ENCODE measurements at regions not wholly inside any gene's neighbourhood (a gene's known extent, or its start where the extent isn't known, plus 50 kb on each side); places are given as distances from the start of the nearest gene placed in this dataset.

- TF ChIP-seq TAF1 (IDR thresholded peaks at IDR 0.05; ENCODE audit: borderline replicate concordance, insufficient read depth, low read length) (no peak), SIN3A (IDR thresholded peaks at IDR 0.05; ENCODE audit: borderline replicate concordance, insufficient read depth, low read length) (no peak), POLR2AphosphoS5 (IDR thresholded peaks at IDR 0.05; ENCODE audit: low read depth, low read length) (no peak), REST (IDR thresholded peaks at IDR 0.05; ENCODE audit: insufficient read depth in 1 of 2, low read depth in 2 of 2, low read length in 2 of 2) (no peak), FOXP2 (optimal IDR thresholded peaks at IDR 0.05; ENCODE audit: borderline replicate concordance, extremely low read depth, extremely low read length, insufficient read depth) (no peak)
Measured at GRCh38 chr10:23988006-23988405, 220.9 kb upstream of the KIAA1217 start.

- TF ChIP-seq FOXP2 (optimal IDR thresholded peaks at IDR 0.05; ENCODE audit: borderline replicate concordance, extremely low read depth, extremely low read length, insufficient read depth) (no peak), SIN3A (IDR thresholded peaks at IDR 0.05; ENCODE audit: borderline replicate concordance, insufficient read depth, low read length) (no peak), POLR2AphosphoS5 (IDR thresholded peaks at IDR 0.05; ENCODE audit: low read depth, low read length) (no peak), REST (IDR thresholded peaks at IDR 0.05; ENCODE audit: insufficient read depth in 1 of 2, low read depth in 2 of 2, low read length in 2 of 2) (no peak), TAF1 (IDR thresholded peaks at IDR 0.05; ENCODE audit: borderline replicate concordance, insufficient read depth, low read length) (no peak)
Measured at GRCh38 chr10:23994459-23995046, 214.4 kb upstream of the KIAA1217 start.

GRCh38 chr10:23999445-23999844 is 209.5 kb upstream of the KIAA1217 start:
- TF ChIP-seq TAF1 (IDR thresholded peaks at IDR 0.05; ENCODE audit: borderline replicate concordance, insufficient read depth, low read length) = no peak
- no peak for TF ChIP-seq POLR2AphosphoS5 (IDR thresholded peaks at IDR 0.05; ENCODE audit: low read depth, low read length)
- no peak for TF ChIP-seq FOXP2 (optimal IDR thresholded peaks at IDR 0.05; ENCODE audit: borderline replicate concordance, extremely low read depth, extremely low read length, insufficient read depth)
- no peak for TF ChIP-seq SIN3A (IDR thresholded peaks at IDR 0.05; ENCODE audit: borderline replicate concordance, insufficient read depth, low read length)
- TF ChIP-seq REST (IDR thresholded peaks at IDR 0.05; ENCODE audit: insufficient read depth in 1 of 2, low read depth in 2 of 2, low read length in 2 of 2) = no peak

- TF ChIP-seq SIN3A (IDR thresholded peaks at IDR 0.05; ENCODE audit: borderline replicate concordance, insufficient read depth, low read length) (no peak), POLR2AphosphoS5 (IDR thresholded peaks at IDR 0.05; ENCODE audit: low read depth, low read length) (no peak), FOXP2 (optimal IDR thresholded peaks at IDR 0.05; ENCODE audit: borderline replicate concordance, extremely low read depth, extremely low read length, insufficient read depth) (no peak), TAF1 (IDR thresholded peaks at IDR 0.05; ENCODE audit: borderline replicate concordance, insufficient read depth, low read length) (no peak), REST (IDR thresholded peaks at IDR 0.05; ENCODE audit: insufficient read depth in 1 of 2, low read depth in 2 of 2, low read length in 2 of 2) (no peak)
Measured at GRCh38 chr10:24000271-24000813, 208.6 kb upstream of the KIAA1217 start.
